DND-41 (cell line): ENCODE measurements at regions not wholly inside any gene's neighbourhood (a gene's known extent, or its start where the extent isn't known, plus 50 kb on each side); places are given as distances from the start of the nearest gene placed in this dataset.

ENCODE experiments used
- ATAC-seq: fragments of 200-7000 bp; cut with Tn5 transposase; 3 replicates; pipeline ENCODE4 v1.9.1; 2021; ENCODE audit warnings: low read depth; ENCODE audit not compliant: insufficient read depth
- DNase-seq: peaks from one replicate; pipeline ENCODE4 v3.0.0-alpha.2; 2020
- H2AFZ ChIP-seq: 2 replicates; pipeline ENCODE4 v1.6.0; 2012; ENCODE audit warnings: low read depth, low read length
- H3K27ac ChIP-seq: 2 replicates; pipeline ENCODE4 v1.5.1; 2012; ENCODE audit warnings: low read length, inconsistent platforms
- H3K27me3 ChIP-seq: fragments of 200-600 bp; sonication (generic); 2 replicates; pipeline ENCODE4 v1.6.0; 2012; ENCODE audit warnings: low read length, mild to moderate bottlenecking, inconsistent platforms; ENCODE audit not compliant: insufficient read depth, poor library complexity
- H3K36me3 ChIP-seq: 2 replicates; pipeline ENCODE4 v1.5.1; 2012; ENCODE audit warnings: low read length, inconsistent platforms; ENCODE audit not compliant: insufficient read depth
- H3K4me1 ChIP-seq: 2 replicates; pipeline ENCODE4 v1.5.1; 2012; ENCODE audit warnings: mild to moderate bottlenecking, low read length; ENCODE audit not compliant: insufficient read depth
- H3K4me2 ChIP-seq: 2 replicates; pipeline ENCODE4 v1.6.0; 2012; ENCODE audit warnings: mild to moderate bottlenecking, moderate library complexity, low read length, inconsistent platforms; ENCODE audit not compliant: insufficient read depth
- H3K4me3 ChIP-seq, 2 experiments: fragments of 200-600 bp in 1 of 2; shearing (Covaris generic) in 1 of 2; 2 replicates each; pipeline ENCODE4 v1.5.1; 2012 to 2016; ENCODE audit warnings: inconsistent platforms in 2 of 2, low read length in 2 of 2, mild to moderate bottlenecking in 2 of 2, low read depth in 1 of 2, moderate library complexity in 1 of 2
- H3K79me2 ChIP-seq: 2 replicates; pipeline ENCODE4 v1.6.0; 2012; ENCODE audit warnings: low read length, inconsistent platforms; ENCODE audit not compliant: insufficient read depth
- H3K9ac ChIP-seq: 2 replicates; pipeline ENCODE4 v1.6.0; 2012; ENCODE audit warnings: low read depth, mild to moderate bottlenecking, inconsistent platforms, low read length, moderate library complexity
- H3K9me3 ChIP-seq: 2 replicates; pipeline ENCODE4 v1.5.1; 2012; ENCODE audit warnings: low read length, moderate library complexity, mild to moderate bottlenecking, inconsistent platforms; ENCODE audit not compliant: insufficient read depth, severe bottlenecking
- H4K20me1 ChIP-seq: 2 replicates; pipeline ENCODE4 v1.6.0; 2012; ENCODE audit warnings: low read length; ENCODE audit not compliant: insufficient read depth
- CTCF ChIP-seq: IDR thresholded peaks from 2 replicates; pipeline ENCODE4 v1.5.1; 2012; ENCODE audit warnings: borderline replicate concordance, low read length, moderate library complexity, mild to moderate bottlenecking; ENCODE audit not compliant: poor library complexity, severe bottlenecking; ENCODE audit errors: extremely low read depth
- EZH2 ChIP-seq: IDR thresholded peaks from 3 replicates; pipeline ENCODE4 v1.6.1; 2012; ENCODE audit warnings: borderline replicate concordance, low read depth, mild to moderate bottlenecking, moderate library complexity, low read length, inconsistent platforms; ENCODE audit not compliant: severe bottlenecking

GRCh38 chr14:22497144-22497423 is 91.9 kb downstream of the DAD1 start:
- DNase-seq (no peak), ATAC-seq (no peak)
- TF ChIP-seq CTCF: no peak
- no peak for TF ChIP-seq EZH2
- H3K4me3 ChIP-seq: no peak overlapping the region
- peaks cover 61% of the 10 kb centered on the region for H3K27me3 ChIP-seq
- no peak overlapping the region for H3K27ac ChIP-seq
- no peaks in the 10 kb centered on the region for H3K4me1 ChIP-seq
- H3K79me2 ChIP-seq: no peaks in the 10 kb centered on the region
- H3K36me3 ChIP-seq: no peaks in the 10 kb centered on the region
- no peaks in the 10 kb centered on the region for H3K9me3 ChIP-seq
- H4K20me1 ChIP-seq: no peaks in the 10 kb centered on the region; the same call in 1 of the 2 replicates
- H3K4me2 ChIP-seq: no peak overlapping the region
- H2AFZ ChIP-seq: no peak overlapping the region
- H3K9ac ChIP-seq: no peak overlapping the region

GRCh38 chr14:22494486-22495135 is 94.4 kb downstream of the DAD1 start:
- TF ChIP-seq EZH2: no peak
- TF ChIP-seq CTCF: no peak
- H3K9ac ChIP-seq: no peak overlapping the region
- H3K27ac ChIP-seq: no peak overlapping the region
- no peaks in the 10 kb centered on the region for H3K79me2 ChIP-seq
- H3K4me1 ChIP-seq: no peaks in the 10 kb centered on the region
- H3K9me3 ChIP-seq: no peaks in the 10 kb centered on the region
- H3K4me3 ChIP-seq: no peak overlapping the region
- DNase-seq (no peak), ATAC-seq (no peak)
- peaks cover 51% of the 10 kb centered on the region for H3K27me3 ChIP-seq
- H3K36me3 ChIP-seq: no peaks in the 10 kb centered on the region
- no peak overlapping the region for H3K4me2 ChIP-seq
- no peak overlapping the region for H2AFZ ChIP-seq
- H4K20me1 ChIP-seq: no peaks in the 10 kb centered on the region

- Histone ChIP-seq H3K36me3 (no peaks in the 10 kb centered on the region), H3K27me3 (peaks cover 46% of the 10 kb centered on the region), H3K9me3 (no peaks in the 10 kb centered on the region), H3K9ac (no peak overlapping the region), H2AFZ (no peak overlapping the region), H3K4me1 (no peaks in the 10 kb centered on the region), H3K79me2 (no peaks in the 10 kb centered on the region), H3K4me2 (no peak overlapping the region), H3K4me3 (no peak overlapping the region), H4K20me1 (no peaks in the 10 kb centered on the region), H3K27ac (no peak overlapping the region)
- no peak for TF ChIP-seq EZH2
- no peak for TF ChIP-seq CTCF
- DNase-seq (no peak), ATAC-seq (no peak)
These were observed 95.3 kb downstream of the DAD1 start for GRCh38 chr14:22493753-22494152.
